ENCODE measurements at regions not wholly inside any gene's neighbourhood (a gene's known extent, or its start where the extent isn't known, plus 50 kb on each side); places are given as distances from the start of the nearest gene placed in this dataset.

DNA sequence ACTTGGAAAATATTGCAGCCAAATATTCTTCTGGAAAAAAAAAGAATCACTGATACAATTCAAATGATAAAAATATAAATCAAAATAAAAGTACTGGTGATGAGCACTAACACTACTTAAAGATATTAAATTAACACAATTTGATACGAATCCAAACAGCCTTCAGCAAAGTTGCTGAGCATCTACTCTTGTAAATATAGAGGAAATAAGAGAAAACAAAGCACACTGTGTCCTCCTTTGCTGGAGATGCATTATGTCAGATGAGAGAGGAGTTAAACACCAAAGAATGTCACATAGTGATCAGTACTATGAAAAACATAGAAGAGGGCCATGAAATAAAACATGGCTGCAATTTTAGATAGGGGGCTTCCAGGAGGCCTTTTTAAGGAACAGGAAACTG lies 177.4 kb upstream of the RNPC3 start:
- Histone ChIP-seq H3K27ac (ENCODE audit: low read depth, low read length) (no peak overlapping the region), H3K9me3 (ENCODE audit: control insufficient read depth, insufficient read depth, low read length) (no peaks in the 10 kb centered on the region), H3K9ac (ENCODE audit: low read depth, low read length) (no peak overlapping the region)

GRCh38 chr1:103344930-103345329 lies 180.6 kb upstream of the RNPC3 start:
- no peaks in the 10 kb centered on the region for H3K9me3 ChIP-seq (ENCODE audit: control insufficient read depth, insufficient read depth, low read length)
- no peak overlapping the region for H3K27ac ChIP-seq (ENCODE audit: low read depth, low read length)
- H3K27me3 ChIP-seq (ENCODE audit: control insufficient read depth, insufficient read depth, low read length): no peaks in the 10 kb centered on the region
- no peak overlapping the region for H3K4me3 ChIP-seq (ENCODE audit: low read depth, low read length)
- H3K9ac ChIP-seq (ENCODE audit: low read depth, low read length): no peak overlapping the region
- no peaks in the 10 kb centered on the region for H3K4me1 ChIP-seq (ENCODE audit: control insufficient read depth, insufficient read depth, low read length)
- no peaks in the 10 kb centered on the region for H3K36me3 ChIP-seq (ENCODE audit: control insufficient read depth, insufficient read depth, low read length)

More for the DNA sequence above, 177.4 kb upstream of the RNPC3 start:
- no peaks in the 10 kb centered on the region for H3K36me3 ChIP-seq (ENCODE audit: control insufficient read depth, insufficient read depth, low read length)
- no peaks in the 10 kb centered on the region for H3K27me3 ChIP-seq (ENCODE audit: control insufficient read depth, insufficient read depth, low read length)
- H3K4me3 ChIP-seq (ENCODE audit: low read depth, low read length): no peak overlapping the region
- no peaks in the 10 kb centered on the region for H3K4me1 ChIP-seq (ENCODE audit: control insufficient read depth, insufficient read depth, low read length)

DNA sequence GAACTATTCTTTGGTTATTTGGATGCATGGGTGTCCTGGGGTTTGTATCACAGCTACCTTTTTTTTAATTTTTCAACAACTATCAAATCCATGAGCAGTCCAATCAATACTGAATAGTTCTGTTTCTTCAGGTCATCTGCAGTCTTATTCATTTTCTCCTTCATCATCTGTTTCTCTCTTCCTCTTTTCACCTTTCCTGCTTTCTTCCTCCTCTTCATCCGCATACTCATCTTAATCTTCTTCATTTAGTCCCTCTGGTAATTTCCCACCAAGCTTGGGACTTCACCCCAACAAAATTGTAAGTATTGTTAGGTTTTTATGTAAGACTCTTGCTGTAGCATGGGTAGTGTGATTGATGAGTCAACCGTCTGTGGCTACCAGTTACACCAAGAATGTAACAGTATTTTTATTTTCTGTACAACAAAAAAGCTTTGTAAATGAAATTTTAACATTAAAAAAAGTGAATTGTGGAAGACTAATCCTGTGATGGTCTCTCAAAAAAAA lies 184.1 kb upstream of the RNPC3 start:
- no peaks in the 10 kb centered on the region for H3K4me1 ChIP-seq (ENCODE audit: control insufficient read depth, insufficient read depth, low read length)
- no peaks in the 10 kb centered on the region for H3K27me3 ChIP-seq (ENCODE audit: control insufficient read depth, insufficient read depth, low read length)
- H3K9me3 ChIP-seq (ENCODE audit: control insufficient read depth, insufficient read depth, low read length): no peaks in the 10 kb centered on the region
- H3K4me3 ChIP-seq (ENCODE audit: low read depth, low read length): no peak overlapping the region
- H3K36me3 ChIP-seq (ENCODE audit: control insufficient read depth, insufficient read depth, low read length): no peaks in the 10 kb centered on the region
- no peak overlapping the region for H3K27ac ChIP-seq (ENCODE audit: low read depth, low read length)
- no peak overlapping the region for H3K9ac ChIP-seq (ENCODE audit: low read depth, low read length)

GRCh38 chr1:103337779-103338178 lies 187.7 kb upstream of the RNPC3 start:
- Histone ChIP-seq H3K36me3 (ENCODE audit: control insufficient read depth, insufficient read depth, low read length) (no peaks in the 10 kb centered on the region), H3K27ac (ENCODE audit: low read depth, low read length) (no peak overlapping the region), H3K9me3 (ENCODE audit: control insufficient read depth, insufficient read depth, low read length) (no peaks in the 10 kb centered on the region), H3K27me3 (ENCODE audit: control insufficient read depth, insufficient read depth, low read length) (no peaks in the 10 kb centered on the region), H3K4me3 (ENCODE audit: low read depth, low read length) (no peak overlapping the region), H3K9ac (ENCODE audit: low read depth, low read length) (no peak overlapping the region), H3K4me1 (ENCODE audit: control insufficient read depth, insufficient read depth, low read length) (no peaks in the 10 kb centered on the region)

GRCh38 chr1:103336408-103336807 lies 189.1 kb upstream of the RNPC3 start:
- H3K27ac ChIP-seq (ENCODE audit: low read depth, low read length): no peak overlapping the region
- H3K9me3 ChIP-seq (ENCODE audit: control insufficient read depth, insufficient read depth, low read length): no peaks in the 10 kb centered on the region
- no peaks in the 10 kb centered on the region for H3K27me3 ChIP-seq (ENCODE audit: control insufficient read depth, insufficient read depth, low read length)
- no peaks in the 10 kb centered on the region for H3K4me1 ChIP-seq (ENCODE audit: control insufficient read depth, insufficient read depth, low read length)
- H3K4me3 ChIP-seq (ENCODE audit: low read depth, low read length): no peak overlapping the region
- H3K9ac ChIP-seq (ENCODE audit: low read depth, low read length): no peak overlapping the region
- no peaks in the 10 kb centered on the region for H3K36me3 ChIP-seq (ENCODE audit: control insufficient read depth, insufficient read depth, low read length)

DNA sequence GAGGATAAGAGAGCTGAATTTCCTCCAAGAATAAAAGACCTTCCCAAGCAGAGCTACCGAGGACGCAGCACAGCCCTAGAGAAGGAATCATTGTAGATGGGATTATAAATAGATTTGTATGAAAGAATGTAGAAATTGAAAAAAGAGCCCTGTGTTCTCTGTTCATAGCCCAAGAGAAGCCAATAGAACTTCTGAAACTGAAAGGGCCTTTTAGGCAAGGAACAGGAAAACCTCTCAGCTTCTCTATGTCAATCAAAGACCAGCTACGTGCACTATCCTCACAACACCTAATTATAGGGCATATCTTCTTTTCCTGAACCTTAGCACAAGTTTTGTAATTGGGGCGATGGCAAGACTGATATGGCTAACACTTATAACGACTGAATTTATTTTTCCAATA lies 192.4 kb upstream of the RNPC3 start:
- no peak overlapping the region for H3K27ac ChIP-seq (ENCODE audit: low read depth, low read length)
- H3K9me3 ChIP-seq (ENCODE audit: control insufficient read depth, insufficient read depth, low read length): no peaks in the 10 kb centered on the region
- no peaks in the 10 kb centered on the region for H3K27me3 ChIP-seq (ENCODE audit: control insufficient read depth, insufficient read depth, low read length)
- no peaks in the 10 kb centered on the region for H3K36me3 ChIP-seq (ENCODE audit: control insufficient read depth, insufficient read depth, low read length)
- H3K4me3 ChIP-seq (ENCODE audit: low read depth, low read length): no peak overlapping the region
- no peaks in the 10 kb centered on the region for H3K4me1 ChIP-seq (ENCODE audit: control insufficient read depth, insufficient read depth, low read length)
- no peak overlapping the region for H3K9ac ChIP-seq (ENCODE audit: low read depth, low read length)

DNA sequence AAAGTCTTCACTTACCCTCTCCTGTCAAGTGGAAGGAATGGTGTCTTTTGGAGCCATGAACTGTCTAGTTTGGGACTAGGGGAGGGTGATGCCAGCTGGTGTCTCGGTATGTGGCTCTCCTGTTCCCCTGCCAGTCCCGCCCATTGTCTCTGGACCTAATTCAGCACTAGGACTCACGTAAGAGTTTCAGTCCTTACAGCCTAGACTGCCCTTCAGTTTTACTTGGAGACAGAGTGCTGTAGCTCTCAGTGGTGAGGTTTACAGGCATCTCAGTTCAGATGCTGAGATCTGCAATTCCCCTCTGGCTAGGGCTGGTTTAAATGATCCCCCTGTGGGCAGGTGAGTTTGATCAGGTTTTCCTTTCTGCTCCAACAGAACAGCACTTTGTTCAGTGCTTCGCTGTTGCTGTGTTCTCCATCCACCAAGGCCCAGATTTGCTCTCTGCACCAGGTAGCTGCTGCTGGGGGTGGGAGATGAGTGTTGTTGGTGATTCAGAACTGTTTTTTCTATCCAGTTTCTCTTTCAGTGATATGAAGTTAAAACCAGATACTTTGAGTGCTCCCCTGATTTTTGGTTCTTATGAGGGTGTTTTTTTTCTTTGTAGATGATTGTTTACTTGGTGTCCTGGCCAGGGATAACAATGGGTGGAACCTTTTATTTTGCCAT lies 198.3 kb upstream of the RNPC3 start:
- Histone ChIP-seq H3K27me3 (ENCODE audit: control insufficient read depth, insufficient read depth, low read length) (no peaks in the 10 kb centered on the region), H3K27ac (ENCODE audit: low read depth, low read length) (no peak overlapping the region), H3K4me1 (ENCODE audit: control insufficient read depth, insufficient read depth, low read length) (no peaks in the 10 kb centered on the region), H3K9me3 (ENCODE audit: control insufficient read depth, insufficient read depth, low read length) (no peaks in the 10 kb centered on the region), H3K4me3 (ENCODE audit: low read depth, low read length) (no peak overlapping the region), H3K9ac (ENCODE audit: low read depth, low read length) (no peak overlapping the region), H3K36me3 (ENCODE audit: control insufficient read depth, insufficient read depth, low read length) (no peaks in the 10 kb centered on the region)

DNA sequence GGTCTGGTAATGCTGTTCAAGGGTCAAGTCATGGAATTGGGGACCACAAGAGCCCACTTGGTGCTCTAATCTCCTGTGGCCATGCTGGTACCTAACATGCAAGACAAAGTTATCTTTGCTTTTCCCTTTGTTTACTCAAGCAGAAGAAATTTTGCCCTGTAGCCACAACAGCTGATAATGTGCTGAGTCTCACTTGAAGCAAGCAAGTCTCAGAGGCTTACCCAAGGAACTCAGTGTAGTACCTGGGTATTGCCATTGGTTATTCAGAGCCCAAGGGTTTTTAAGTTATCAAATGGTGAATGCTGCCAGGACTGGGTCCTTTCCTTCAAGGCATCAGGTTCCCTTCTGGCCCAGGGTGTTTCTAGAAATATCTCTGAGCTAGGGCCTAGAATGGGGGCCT lies 198.9 kb upstream of the RNPC3 start:
- no peak overlapping the region for H3K27ac ChIP-seq (ENCODE audit: low read depth, low read length)
- H3K9me3 ChIP-seq (ENCODE audit: control insufficient read depth, insufficient read depth, low read length): no peaks in the 10 kb centered on the region
- no peak overlapping the region for H3K4me3 ChIP-seq (ENCODE audit: low read depth, low read length)
- no peaks in the 10 kb centered on the region for H3K36me3 ChIP-seq (ENCODE audit: control insufficient read depth, insufficient read depth, low read length)
- H3K9ac ChIP-seq (ENCODE audit: low read depth, low read length): no peak overlapping the region
- H3K27me3 ChIP-seq (ENCODE audit: control insufficient read depth, insufficient read depth, low read length): no peaks in the 10 kb centered on the region
- H3K4me1 ChIP-seq (ENCODE audit: control insufficient read depth, insufficient read depth, low read length): no peaks in the 10 kb centered on the region

DNA sequence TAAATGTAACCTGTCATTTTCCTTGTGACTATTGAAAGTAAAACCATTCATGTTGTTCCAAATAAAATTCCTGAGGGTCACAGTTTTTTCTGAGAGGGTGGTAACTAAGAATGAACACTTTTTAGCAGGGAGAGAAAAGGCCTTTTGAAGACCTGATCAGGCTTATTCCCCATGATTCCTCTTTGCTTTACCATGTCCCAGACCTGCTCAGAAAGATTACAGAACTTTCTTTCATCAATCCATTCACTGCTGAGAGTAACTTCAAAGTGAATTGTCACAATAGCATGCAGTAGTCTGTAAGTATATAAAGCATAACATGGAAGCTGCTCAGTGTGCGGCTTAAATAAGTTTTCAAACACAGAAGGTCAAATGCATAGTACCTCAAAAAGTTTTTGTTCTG lies 201.5 kb upstream of the COL11A1 start:
- Histone ChIP-seq H3K4me1 (ENCODE audit: control insufficient read depth, insufficient read depth, low read length) (no peaks in the 10 kb centered on the region), H3K27me3 (ENCODE audit: control insufficient read depth, insufficient read depth, low read length) (no peaks in the 10 kb centered on the region), H3K9ac (ENCODE audit: low read depth, low read length) (no peak overlapping the region), H3K9me3 (ENCODE audit: control insufficient read depth, insufficient read depth, low read length) (no peaks in the 10 kb centered on the region), H3K27ac (ENCODE audit: low read depth, low read length) (no peak overlapping the region), H3K36me3 (ENCODE audit: control insufficient read depth, insufficient read depth, low read length) (no peaks in the 10 kb centered on the region), H3K4me3 (ENCODE audit: low read depth, low read length) (no peak overlapping the region)

- H3K9me3 ChIP-seq (ENCODE audit: control insufficient read depth, insufficient read depth, low read length): no peaks in the 10 kb centered on the region
- no peaks in the 10 kb centered on the region for H3K36me3 ChIP-seq (ENCODE audit: control insufficient read depth, insufficient read depth, low read length)
- no peak overlapping the region for H3K4me3 ChIP-seq (ENCODE audit: low read depth, low read length)
- no peaks in the 10 kb centered on the region for H3K4me1 ChIP-seq (ENCODE audit: control insufficient read depth, insufficient read depth, low read length)
- H3K9ac ChIP-seq (ENCODE audit: low read depth, low read length): no peak overlapping the region
- no peak overlapping the region for H3K27ac ChIP-seq (ENCODE audit: low read depth, low read length)
- H3K27me3 ChIP-seq (ENCODE audit: control insufficient read depth, insufficient read depth, low read length): no peaks in the 10 kb centered on the region
Observed at GRCh38 chr1:103307751-103308150, 199.4 kb upstream of the COL11A1 start.

GRCh38 chr1:103283841-103284669 lies 175.7 kb upstream of the COL11A1 start:
- no peak overlapping the region for H3K4me3 ChIP-seq (ENCODE audit: low read depth, low read length)
- H3K27me3 ChIP-seq (ENCODE audit: control insufficient read depth, insufficient read depth, low read length): no peaks in the 10 kb centered on the region
- H3K9ac ChIP-seq (ENCODE audit: low read depth, low read length): no peak overlapping the region
- H3K27ac ChIP-seq (ENCODE audit: low read depth, low read length): no peak overlapping the region
- H3K9me3 ChIP-seq (ENCODE audit: control insufficient read depth, insufficient read depth, low read length): no peaks in the 10 kb centered on the region
- H3K4me1 ChIP-seq (ENCODE audit: control insufficient read depth, insufficient read depth, low read length): no peaks in the 10 kb centered on the region
- H3K36me3 ChIP-seq (ENCODE audit: control insufficient read depth, insufficient read depth, low read length): no peaks in the 10 kb centered on the region
